MCF 10A (cell line): ENCODE measurements at regions not wholly inside any gene's neighbourhood (a gene's known extent, or its start where the extent isn't known, plus 50 kb on each side); places are given as distances from the start of the nearest gene placed in this dataset.

ENCODE experiments used
- BruUV-seq: library from RNA; stranded (reverse); fragments of 400-500 nt; replicated peaks from 2 replicates; lab custom pipeline; 2021; lab: Mats Ljungman, UMichigan
- CTCF ChIA-PET: fragments of 300-600 bp; sonication (Branson Sonifier 250); formaldehyde crosslinking; extraction: SDS; loops from one replicate; lab custom pipeline; 2021; ENCODE audit warnings: antibody characterized with exemption, inconsistent platforms; lab: Yijun Ruan, JAX
- POLR2A ChIA-PET: fragments of 300-600, 350-650 bp; sonication (Branson Sonifier 250); formaldehyde crosslinking; extraction: SDS; loops from one replicate; lab custom pipeline; 2020; ENCODE audit warnings: antibody characterized with exemption, inconsistent platforms; lab: Yijun Ruan, JAX
- DNase-seq: peaks from one replicate; pipeline ENCODE4 v3.0.0-alpha.2; 2018; ENCODE audit not compliant: unreplicated experiment
- H3K27ac Mint-ChIP-seq: one replicate; pipeline ENCODE4 v1.8.0; 2022; ENCODE audit warnings: mild to moderate bottlenecking, low read depth, mixed read lengths; ENCODE audit not compliant: unreplicated experiment
- H3K27me3 Mint-ChIP-seq: one replicate; pipeline ENCODE4 v1.8.0; 2022; ENCODE audit warnings: mixed read lengths; ENCODE audit not compliant: insufficient read depth, unreplicated experiment
- H3K36me3 Mint-ChIP-seq: one replicate; pipeline ENCODE4 v1.8.0; 2022; ENCODE audit warnings: mild to moderate bottlenecking, moderate library complexity, mixed read lengths; ENCODE audit not compliant: insufficient read depth, unreplicated experiment
- H3K4me1 Mint-ChIP-seq: one replicate; pipeline ENCODE4 v1.8.0; 2022; ENCODE audit warnings: mixed read lengths; ENCODE audit not compliant: insufficient read depth, unreplicated experiment
- H3K4me3 Mint-ChIP-seq: one replicate; pipeline ENCODE4 v1.8.0; 2022; ENCODE audit warnings: mild to moderate bottlenecking, moderate library complexity, mixed read lengths; ENCODE audit not compliant: unreplicated experiment
- H3K9me3 Mint-ChIP-seq: one replicate; pipeline ENCODE4 v1.8.0; 2022; ENCODE audit warnings: mixed read lengths; ENCODE audit not compliant: unreplicated experiment
- CTCF ChIP-seq: fragments of 200-600 bp; IDR thresholded peaks from one replicate; pipeline ENCODE4 v1.8.0; 2022; ENCODE audit warnings: antibody characterized with exemption, mild to moderate bottlenecking; ENCODE audit not compliant: unreplicated experiment
- intact Hi-C: fragments of 100-400 bp; cut with micrococcal nuclease; formaldehyde crosslinking; loops from 2 replicates; pipeline ENCODE4 v1.14.1; 2022

DNA sequence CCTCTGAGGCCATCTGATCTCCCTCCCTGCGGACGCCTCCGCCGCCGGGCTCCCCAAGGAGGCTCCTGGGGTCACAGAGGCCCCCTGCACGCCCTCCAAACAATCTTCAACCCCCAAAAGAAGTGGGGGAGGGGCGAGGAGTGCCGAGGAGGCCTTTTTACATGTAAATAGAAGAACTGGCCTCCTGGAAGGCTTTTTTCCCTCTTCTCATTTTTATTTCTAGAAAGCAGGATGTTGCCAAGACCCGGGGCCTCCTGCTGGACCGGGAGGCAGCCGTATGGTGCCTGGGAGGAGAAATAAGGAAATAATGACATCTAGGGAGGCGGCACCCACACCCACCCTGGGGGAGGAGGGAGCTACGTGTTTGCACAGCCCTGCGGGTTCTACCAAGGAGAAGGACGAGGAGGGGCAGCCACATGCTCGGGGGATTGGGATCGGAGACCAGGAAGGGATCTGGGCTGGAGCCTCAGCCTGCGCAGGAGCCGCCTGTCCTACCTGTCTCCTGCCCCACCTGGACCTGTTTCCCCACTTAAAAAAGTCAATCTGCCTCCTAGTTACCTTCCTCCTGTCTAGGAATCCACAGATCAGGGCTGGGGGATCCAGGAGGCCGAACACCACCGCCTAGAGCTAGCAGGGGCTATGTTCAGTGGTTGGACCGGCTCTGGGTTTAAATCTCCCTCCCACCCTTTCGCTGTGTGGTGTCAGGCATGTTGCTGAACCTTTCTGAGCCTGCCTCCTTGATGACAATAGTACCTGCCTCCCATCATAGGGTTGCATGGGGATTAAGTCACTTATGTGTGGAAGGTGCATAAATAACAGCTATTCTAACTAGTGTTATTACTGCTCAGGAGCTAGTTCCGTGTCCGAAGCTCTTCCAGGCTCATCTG lies 175.7 kb upstream of the GSE1 start:
- POLR2A ChIA-PET: interaction anchor here (0.8 kb wide), 1 partner anchor 43 kb away, joined by 3 read pairs; no protein-coding TSS in a partner anchor
- Mint-ChIP-seq H3K27ac (no peak overlapping the region), H3K36me3 (peaks cover 6% of the 10 kb centered on the region), H3K4me3 (no peak overlapping the region), H3K9me3 (no peaks in the 10 kb centered on the region), H3K27me3 (no peaks in the 10 kb centered on the region), H3K4me1 (no peaks in the 10 kb centered on the region)
- BruUV-seq: no TSS peak
- CTCF ChIA-PET: interaction anchor here (0.5 kb wide), 1 partner anchor 289 kb away, joined by 3 read pairs; no protein-coding TSS in a partner anchor
- intact Hi-C loops: no loop called here
- no peak for TF ChIP-seq CTCF
- no peak for DNase-seq

DNA sequence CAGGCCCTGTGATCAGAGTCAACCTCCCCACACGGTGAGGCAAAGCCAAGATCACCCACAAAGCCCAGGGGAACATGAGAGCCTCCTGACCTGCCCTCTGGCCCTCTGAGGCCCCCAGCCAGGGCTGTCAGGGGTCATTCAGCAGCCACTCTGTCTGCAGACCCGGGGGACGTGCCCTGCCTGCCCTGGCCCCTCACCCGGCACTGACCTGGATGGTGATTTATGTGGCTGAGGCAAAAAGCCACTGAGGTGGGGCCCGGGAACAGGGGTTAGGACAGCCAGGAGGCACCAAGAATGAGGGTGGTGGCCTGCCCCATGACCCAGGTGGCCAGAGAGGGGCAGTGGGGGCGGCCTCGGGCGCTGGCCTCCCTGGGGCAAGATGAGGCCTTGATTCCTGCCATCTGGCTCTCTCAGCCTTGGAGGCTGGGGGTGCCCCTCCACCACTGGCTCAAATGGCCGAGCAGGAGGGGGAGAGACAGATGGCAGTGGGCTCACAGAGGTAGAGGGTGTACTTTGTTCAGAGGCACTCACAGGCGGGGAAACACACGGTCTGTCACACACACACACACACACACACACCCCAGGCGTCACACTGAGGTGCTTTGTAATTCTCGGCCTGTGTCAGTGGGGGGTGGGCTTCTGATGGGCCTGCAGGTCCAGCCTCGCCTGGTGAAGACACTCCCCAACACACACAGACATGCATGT lies 174.0 kb upstream of the GSE1 start:
- H3K4me1 Mint-ChIP-seq: no peaks in the 10 kb centered on the region
- H3K9me3 Mint-ChIP-seq: no peaks in the 10 kb centered on the region
- TF ChIP-seq CTCF: no peak
- ChIA-PET POLR2A (no interaction called here), CTCF (interaction anchor here (0.7 kb wide), 1 partner anchor 53 kb away, joined by 3 read pairs; no protein-coding TSS in a partner anchor)
- intact Hi-C loops: no loop called here
- H3K4me3 Mint-ChIP-seq: no peak overlapping the region
- no peaks in the 10 kb centered on the region for H3K27me3 Mint-ChIP-seq
- no peak overlapping the region for H3K27ac Mint-ChIP-seq
- BruUV-seq: no TSS peak
- peaks cover 13% of the 10 kb centered on the region for H3K36me3 Mint-ChIP-seq
- DNase-seq: no peak

GRCh38 chr16:85440744-85441143 lies 172.4 kb upstream of the GSE1 start:
- DNase-seq: no peak
- ChIA-PET CTCF (interaction anchor here (0.7 to 2.1 kb wide), 3 partner anchors 19 to 170 kb away, joined by 3 to 6 read pairs (median 5); no protein-coding TSS in a partner anchor), POLR2A (interaction anchor here (0.7 to 1.1 kb wide), 2 partner anchors 16 to 113 kb away, joined by 3 to 5 read pairs; no protein-coding TSS in a partner anchor)
- Mint-ChIP-seq H3K27me3 (no peaks in the 10 kb centered on the region), H3K4me1 (no peaks in the 10 kb centered on the region), H3K9me3 (no peaks in the 10 kb centered on the region), H3K36me3 (peaks cover 13% of the 10 kb centered on the region), H3K27ac (no peak overlapping the region), H3K4me3 (no peak overlapping the region)
- TF ChIP-seq CTCF: no peak
- BruUV-seq: no TSS peak
- intact Hi-C loops: no loop called here
